Cardiac fibroblast (primary cell): ENCODE measurements at regions not wholly inside any gene's neighbourhood (a gene's known extent, or its start where the extent isn't known, plus 50 kb on each side); places are given as distances from the start of the nearest gene placed in this dataset.

Source experiments
- DNase-seq, 2 donors: peaks; one replicate each; pipeline versions ENCODE4 v3.0.0 to v3.0.0-alpha.2; 2010; ENCODE audit warnings: low read depth in 2 of 2
- H3K4me3 ChIP-seq, 2 donors: replicated peaks in 1 of 2; 1 replicate in 1 of 2; 2 replicates in 1 of 2; pipeline ENCODE4 v1.5.1; 2011; ENCODE audit warnings: low read depth in 2 of 2, low read length in 2 of 2, mild to moderate bottlenecking in 2 of 2, moderate library complexity in 1 of 2
- CTCF ChIP-seq: IDR thresholded peaks from one replicate; pipeline ENCODE4 v1.5.1; 2011; ENCODE audit warnings: low read depth, mild to moderate bottlenecking, low read length, inconsistent platforms

GRCh38 chr3:117843356-117843755, 1133.8 kb downstream of the TUSC7 start:
- no peak overlapping the region for H3K4me3 ChIP-seq
- DNase-seq = no peak
- TF ChIP-seq CTCF = no peak

- H3K4me3 ChIP-seq = no peak overlapping the region
- peak in 1 of 2 donors; percentile 23 for DNase-seq
- TF ChIP-seq CTCF = no peak
These were observed 1135.1 kb downstream of the TUSC7 start for GRCh38 chr3:117844676-117845075.

GRCh38 chr3:117846238-117846637, 1136.7 kb downstream of the TUSC7 start:
- H3K4me3 ChIP-seq = no peak overlapping the region
- TF ChIP-seq CTCF = no peak
- DNase-seq = no peak

GRCh38 chr3:117848606-117849005, 1139.0 kb downstream of the TUSC7 start:
- TF ChIP-seq CTCF = no peak
- no peak for DNase-seq
- H3K4me3 ChIP-seq = no peak overlapping the region

GRCh38 chr3:117853923-117854668, 1144.5 kb downstream of the TUSC7 start:
- DNase-seq = peak; percentile 11 to 62
- H3K4me3 ChIP-seq = no peak overlapping the region
- TF ChIP-seq CTCF = no peak

- H3K4me3 ChIP-seq = no peak overlapping the region
- TF ChIP-seq CTCF = no peak
- no peak for DNase-seq
These were observed 1146.8 kb downstream of the TUSC7 start for GRCh38 chr3:117856354-117856753.

- TF ChIP-seq CTCF = no peak
- no peak for DNase-seq
- H3K4me3 ChIP-seq = no peak overlapping the region
These were observed 1153.6 kb downstream of the TUSC7 start for GRCh38 chr3:117863146-117863545.
